A673 (cell line): ENCODE measurements at regions not wholly inside any gene's neighbourhood (a gene's known extent, or its start where the extent isn't known, plus 50 kb on each side); places are given as distances from the start of the nearest gene placed in this dataset.

Experiments
- BruUV-seq: library from RNA; stranded (reverse); fragments of 400-500 nt; replicated peaks from 2 replicates; lab custom pipeline; 2021; lab: Mats Ljungman, UMichigan
- CTCF ChIA-PET: fragments of 300-600 bp; sonication (Branson Sonifier 250); formaldehyde crosslinking; loops from one replicate; lab custom pipeline; 2022; ENCODE audit warnings: antibody characterized with exemption; lab: Charles Lee
- POLR2A ChIA-PET: fragments of 300-600 bp; sonication (Branson Sonifier 250); formaldehyde crosslinking; loops from one replicate; lab custom pipeline; 2022; ENCODE audit warnings: antibody characterized with exemption; ENCODE audit not compliant: low non-redundant PET; lab: Charles Lee
- DNase-seq: peaks from one replicate; pipeline ENCODE4 v3.0.0-alpha.2; 2015; ENCODE audit warnings: low spot score
- H3K27ac ChIP-seq: fragments of 200-600 bp; sonication (generic); 2 replicates; pipeline ENCODE4 v1.5.1; 2016; ENCODE audit warnings: mixed run types, low read depth, mild to moderate bottlenecking, mixed read lengths, antibody characterized with exemption, low read length; ENCODE audit not compliant: poor library complexity, severe bottlenecking
- H3K27me3 ChIP-seq: fragments of 200-600 bp; sonication (generic); replicated peaks from 2 replicates; pipeline ENCODE4 v1.6.1; 2017; ENCODE audit warnings: mixed run types, low read depth, mild to moderate bottlenecking, mixed read lengths, antibody characterized with exemption, low read length; ENCODE audit not compliant: insufficient read depth, poor library complexity
- H3K36me3 ChIP-seq: fragments of 200-600 bp; sonication (generic); 2 replicates; pipeline ENCODE4 v1.6.1; 2016; ENCODE audit warnings: mixed run types, mild to moderate bottlenecking, mixed read lengths, antibody characterized with exemption, low read length; ENCODE audit not compliant: insufficient read depth, poor library complexity, severe bottlenecking
- H3K4me1 ChIP-seq: fragments of 200-600 bp; sonication (generic); 2 replicates; pipeline ENCODE4 v1.6.1; 2017; ENCODE audit warnings: mixed run types, mild to moderate bottlenecking, mixed read lengths, antibody characterized with exemption, low read length; ENCODE audit not compliant: insufficient read depth, poor library complexity, severe bottlenecking
- H3K4me3 ChIP-seq: fragments of 200-600 bp; sonication (generic); 2 replicates; pipeline ENCODE4 v1.5.1; 2016; ENCODE audit warnings: low read depth, mixed run types, mild to moderate bottlenecking, mixed read lengths, low read length; ENCODE audit not compliant: poor library complexity, severe bottlenecking
- H3K9me3 ChIP-seq: fragments of 200-600 bp; sonication (generic); 2 replicates; pipeline ENCODE4 v1.6.1; 2016; ENCODE audit warnings: mixed run types, low read depth, mild to moderate bottlenecking, mixed read lengths, antibody characterized with exemption, low read length; ENCODE audit not compliant: poor library complexity, severe bottlenecking
- CTCF ChIP-seq: fragments of 300-800, 200-600 bp; sonication (generic); conservative IDR thresholded peaks from 2 replicates; pipeline ENCODE4 v1.5.1; 2017; ENCODE audit warnings: low read depth, mild to moderate bottlenecking, antibody characterized with exemption, low read length, moderate library complexity, mixed read lengths
- EZH2 ChIP-seq: fragments of 200-600 bp; sonication (generic); IDR thresholded peaks from 2 replicates; pipeline ENCODE4 v1.6.1; 2017; ENCODE audit warnings: borderline replicate concordance, low read depth, mild to moderate bottlenecking, mixed read lengths, antibody characterized with exemption, low read length; ENCODE audit not compliant: poor library complexity, severe bottlenecking
- intact Hi-C: fragments of 100-400 bp; cut with micrococcal nuclease; formaldehyde crosslinking; loops from one replicate; pipeline ENCODE4 v1.10.0; 2022; ENCODE audit not compliant: unreplicated experiment

DNA sequence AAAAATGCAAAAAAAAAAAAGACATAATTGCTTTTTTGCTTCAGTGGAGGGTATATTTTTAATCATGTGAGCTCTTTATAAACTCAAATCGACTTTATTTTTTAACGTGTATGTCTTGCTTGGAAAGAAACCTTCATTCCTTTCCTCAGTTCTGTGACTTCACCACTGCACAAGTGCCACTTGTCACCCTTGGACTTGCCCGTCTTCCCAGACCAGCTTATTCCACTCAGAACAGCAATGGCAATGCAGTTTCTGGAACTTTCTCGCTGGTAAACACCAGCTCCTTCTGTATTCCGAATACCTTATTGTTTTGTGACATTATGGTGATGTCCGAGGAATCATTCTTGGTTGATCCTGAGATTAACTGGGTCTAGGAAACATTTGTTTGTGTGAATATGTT lies 440.5 kb upstream of the ADAMTS16 start:
- no peak for DNase-seq
- CTCF ChIA-PET: interaction anchor here (0.6 kb wide), 1 partner anchor 230 kb away, joined by 3 read pairs; no protein-coding TSS in a partner anchor

DNA sequence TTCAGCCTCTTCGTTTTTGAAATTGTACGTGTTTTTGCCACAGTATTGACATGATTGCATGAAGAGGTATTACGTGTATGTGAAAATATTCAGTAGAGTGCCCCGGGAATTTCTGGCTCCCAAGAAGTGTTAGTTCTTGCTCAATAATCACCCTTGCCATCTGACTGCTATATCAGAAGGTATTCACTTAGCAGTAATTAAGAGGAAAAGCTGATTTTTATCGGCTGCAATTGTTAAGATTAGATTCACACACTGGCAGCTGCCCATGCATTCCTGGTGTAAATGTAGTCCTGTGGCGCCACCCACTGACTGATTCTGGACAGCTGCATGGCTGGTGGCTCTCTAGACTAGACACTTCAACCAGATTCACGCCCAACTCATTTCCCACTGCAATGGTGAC lies 440.1 kb upstream of the ADAMTS16 start:
- Histone ChIP-seq H3K9me3 (no peaks in the 10 kb centered on the region), H3K27me3 (no peaks in the 10 kb centered on the region), H3K4me1 (no peaks in the 10 kb centered on the region), H3K4me3 (no peak overlapping the region), H3K27ac (no peak overlapping the region), H3K36me3 (no peaks in the 10 kb centered on the region)
- POLR2A ChIA-PET: no interaction called here
- CTCF ChIA-PET: no interaction called here
- no peak for TF ChIP-seq EZH2
- peak; percentile 63 for TF ChIP-seq CTCF
- no TSS peak for BruUV-seq
- intact Hi-C loops: no loop called here
- DNase-seq: peak; percentile 50

More for the DNA sequence above, 440.5 kb upstream of the ADAMTS16 start:
- TF ChIP-seq CTCF (no peak), EZH2 (no peak)
- POLR2A ChIA-PET: no interaction called here
- Histone ChIP-seq H3K27ac (no peak overlapping the region), H3K36me3 (no peaks in the 10 kb centered on the region), H3K4me1 (no peaks in the 10 kb centered on the region), H3K4me3 (no peak overlapping the region), H3K9me3 (no peaks in the 10 kb centered on the region), H3K27me3 (no peaks in the 10 kb centered on the region)
- intact Hi-C loops: no loop called here
- BruUV-seq: no TSS peak

DNA sequence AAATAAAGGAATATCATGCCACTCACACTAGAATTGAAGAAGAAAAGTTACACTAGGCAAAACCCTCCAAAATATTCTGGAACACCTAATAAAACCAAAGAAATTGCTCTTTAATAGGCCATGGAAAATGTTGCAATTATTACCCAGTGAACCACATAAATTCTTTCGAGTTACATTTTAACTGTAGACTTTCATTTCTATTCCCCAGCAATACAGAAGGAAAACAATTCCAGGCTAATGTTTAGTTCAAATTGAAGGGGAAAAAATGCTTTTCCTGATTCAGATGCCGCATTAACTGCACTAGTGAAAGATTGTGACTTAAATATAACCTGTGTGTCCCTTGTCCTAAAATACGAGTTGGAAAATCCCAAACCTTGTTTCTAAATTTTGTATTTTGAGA lies 439.3 kb upstream of the ADAMTS16 start:
- Histone ChIP-seq H3K4me3 (no peak overlapping the region), H3K9me3 (no peaks in the 10 kb centered on the region), H3K27me3 (no peaks in the 10 kb centered on the region), H3K4me1 (no peaks in the 10 kb centered on the region), H3K27ac (no peak overlapping the region), H3K36me3 (no peaks in the 10 kb centered on the region)
- ChIA-PET CTCF (no interaction called here), POLR2A (no interaction called here)
- BruUV-seq: no TSS peak
- no peak for DNase-seq
- intact Hi-C loops: no loop called here
- TF ChIP-seq CTCF (no peak), EZH2 (no peak)
